ENCODE measurements at regions not wholly inside any gene's neighbourhood (a gene's known extent, or its start where the extent isn't known, plus 50 kb on each side); places are given as distances from the start of the nearest gene placed in this dataset.

GRCh38 chr3:159219231-159219630 lies 417.4 kb downstream of the MFSD1 start:
- in situ Hi-C loops (cut with HindIII; ENCODE audit: low pct_unique_long_range_greater_than_20kb, low sequenced_read_pairs), result no loop called here
- DNase-seq (ENCODE audit: low read depth, low spot score), result no peak

GRCh38 chr3:159221335-159221734 lies 419.5 kb downstream of the MFSD1 start:
- in situ Hi-C loops (cut with HindIII; ENCODE audit: low pct_unique_long_range_greater_than_20kb, low sequenced_read_pairs), result no loop called here
- no peak for DNase-seq (ENCODE audit: low read depth, low spot score)

- DNase-seq (ENCODE audit: low read depth, low spot score), result no peak
- in situ Hi-C loops (cut with HindIII; ENCODE audit: low pct_unique_long_range_greater_than_20kb, low sequenced_read_pairs), result no loop called here
These were observed 427.3 kb downstream of the MFSD1 start for GRCh38 chr3:159229116-159229680.

- no peak for DNase-seq (ENCODE audit: low read depth, low spot score)
- in situ Hi-C loops (cut with HindIII; ENCODE audit: low pct_unique_long_range_greater_than_20kb, low sequenced_read_pairs), result no loop called here
These were observed 431.1 kb downstream of the MFSD1 start for GRCh38 chr3:159232966-159233365.

- no peak for DNase-seq (ENCODE audit: low read depth, low spot score)
- in situ Hi-C loops (cut with HindIII; ENCODE audit: low pct_unique_long_range_greater_than_20kb, low sequenced_read_pairs), result no loop called here
These were observed 431.9 kb downstream of the MFSD1 start for GRCh38 chr3:159233734-159234133.

- DNase-seq (ENCODE audit: low read depth, low spot score), result no peak
- in situ Hi-C loops (cut with HindIII; ENCODE audit: low pct_unique_long_range_greater_than_20kb, low sequenced_read_pairs), result no loop called here
These were observed 432.5 kb downstream of the MFSD1 start for GRCh38 chr3:159234306-159234705.

- in situ Hi-C loops (cut with HindIII; ENCODE audit: low pct_unique_long_range_greater_than_20kb, low sequenced_read_pairs), result no loop called here
- no peak for DNase-seq (ENCODE audit: low read depth, low spot score)
These were observed 434.5 kb downstream of the MFSD1 start for GRCh38 chr3:159236321-159236720.

GRCh38 chr3:159237226-159237625 lies 435.4 kb downstream of the MFSD1 start:
- in situ Hi-C loops (cut with HindIII; ENCODE audit: low pct_unique_long_range_greater_than_20kb, low sequenced_read_pairs), result no loop called here

GRCh38 chr3:159238646-159239045 lies 436.8 kb downstream of the MFSD1 start:
- DNase-seq (ENCODE audit: low read depth, low spot score), result no peak
- in situ Hi-C loops (cut with HindIII; ENCODE audit: low pct_unique_long_range_greater_than_20kb, low sequenced_read_pairs), result no loop called here

More at GRCh38 chr3:159237226-159237625, 435.4 kb downstream of the MFSD1 start:
- no peak for DNase-seq (ENCODE audit: low read depth, low spot score)

- no peak for DNase-seq (ENCODE audit: low read depth, low spot score)
- in situ Hi-C loops (cut with HindIII; ENCODE audit: low pct_unique_long_range_greater_than_20kb, low sequenced_read_pairs), result no loop called here
These were observed 437.2 kb downstream of the MFSD1 start for GRCh38 chr3:159239059-159239458.

GRCh38 chr3:159244933-159245332 lies 443.1 kb downstream of the MFSD1 start:
- in situ Hi-C loops (cut with HindIII; ENCODE audit: low pct_unique_long_range_greater_than_20kb, low sequenced_read_pairs), result no loop called here
- DNase-seq (ENCODE audit: low read depth, low spot score), result no peak

- DNase-seq (ENCODE audit: low read depth, low spot score), result no peak
- in situ Hi-C loops (cut with HindIII; ENCODE audit: low pct_unique_long_range_greater_than_20kb, low sequenced_read_pairs), result no loop called here
These were observed 444.0 kb downstream of the MFSD1 start for GRCh38 chr3:159245871-159246270.

GRCh38 chr3:159246385-159246784 lies 444.5 kb downstream of the MFSD1 start:
- DNase-seq (ENCODE audit: low read depth, low spot score), result no peak
- in situ Hi-C loops (cut with HindIII; ENCODE audit: low pct_unique_long_range_greater_than_20kb, low sequenced_read_pairs), result no loop called here

- DNase-seq (ENCODE audit: low read depth, low spot score), result no peak
- in situ Hi-C loops (cut with HindIII; ENCODE audit: low pct_unique_long_range_greater_than_20kb, low sequenced_read_pairs), result loop anchor here (25.0 kb wide), 1 partner anchor 337 kb away; no protein-coding TSS in a partner anchor
These were observed 447.8 kb downstream of the MFSD1 start for GRCh38 chr3:159249472-159250174.

GRCh38 chr3:159250961-159251360 lies 449.1 kb downstream of the MFSD1 start:
- in situ Hi-C loops (cut with HindIII; ENCODE audit: low pct_unique_long_range_greater_than_20kb, low sequenced_read_pairs), result loop anchor here (25.0 kb wide), 1 partner anchor 339 kb away; no protein-coding TSS in a partner anchor
- DNase-seq (ENCODE audit: low read depth, low spot score), result no peak

GRCh38 chr3:159252274-159252673 lies 450.4 kb downstream of the MFSD1 start:
- DNase-seq (ENCODE audit: low read depth, low spot score), result no peak

GRCh38 chr3:159252772-159253384 lies 451.0 kb downstream of the MFSD1 start:
- peak; percentile 76 for DNase-seq (ENCODE audit: low read depth, low spot score)
- in situ Hi-C loops (cut with HindIII; ENCODE audit: low pct_unique_long_range_greater_than_20kb, low sequenced_read_pairs), result loop anchor here (25.0 kb wide), 1 partner anchor 341 kb away; no protein-coding TSS in a partner anchor

More at GRCh38 chr3:159252274-159252673, 450.4 kb downstream of the MFSD1 start:
- in situ Hi-C loops (cut with HindIII; ENCODE audit: low pct_unique_long_range_greater_than_20kb, low sequenced_read_pairs), result loop anchor here (25.0 kb wide), 1 partner anchor 340 kb away; no protein-coding TSS in a partner anchor

- in situ Hi-C loops (cut with HindIII; ENCODE audit: low pct_unique_long_range_greater_than_20kb, low sequenced_read_pairs), result loop anchor here (25.0 kb wide), 1 partner anchor 342 kb away; no protein-coding TSS in a partner anchor
These were observed 452.0 kb downstream of the MFSD1 start for GRCh38 chr3:159253860-159254259.

More at GRCh38 chr3:159253860-159254259, 452.0 kb downstream of the MFSD1 start:
- no peak for DNase-seq (ENCODE audit: low read depth, low spot score)

Data from SK-MEL-5 (cell line).